DND-41 (cell line): ENCODE measurements at regions not wholly inside any gene's neighbourhood (a gene's known extent, or its start where the extent isn't known, plus 50 kb on each side); places are given as distances from the start of the nearest gene placed in this dataset.

ENCODE experiments used
- ATAC-seq: fragments of 200-7000 bp; cut with Tn5 transposase; 3 replicates; pipeline ENCODE4 v1.9.1; 2021; ENCODE audit warnings: low read depth; ENCODE audit not compliant: insufficient read depth
- DNase-seq: peaks from one replicate; pipeline ENCODE4 v3.0.0-alpha.2; 2020
- H2AFZ ChIP-seq: 2 replicates; pipeline ENCODE4 v1.6.0; 2012; ENCODE audit warnings: low read depth, low read length
- H3K27ac ChIP-seq: 2 replicates; pipeline ENCODE4 v1.5.1; 2012; ENCODE audit warnings: low read length, inconsistent platforms
- H3K27me3 ChIP-seq: fragments of 200-600 bp; sonication (generic); 2 replicates; pipeline ENCODE4 v1.6.0; 2012; ENCODE audit warnings: low read length, mild to moderate bottlenecking, inconsistent platforms; ENCODE audit not compliant: insufficient read depth, poor library complexity
- H3K36me3 ChIP-seq: 2 replicates; pipeline ENCODE4 v1.5.1; 2012; ENCODE audit warnings: low read length, inconsistent platforms; ENCODE audit not compliant: insufficient read depth
- H3K4me1 ChIP-seq: 2 replicates; pipeline ENCODE4 v1.5.1; 2012; ENCODE audit warnings: mild to moderate bottlenecking, low read length; ENCODE audit not compliant: insufficient read depth
- H3K4me2 ChIP-seq: 2 replicates; pipeline ENCODE4 v1.6.0; 2012; ENCODE audit warnings: mild to moderate bottlenecking, moderate library complexity, low read length, inconsistent platforms; ENCODE audit not compliant: insufficient read depth
- H3K4me3 ChIP-seq, 2 experiments: fragments of 200-600 bp in 1 of 2; shearing (Covaris generic) in 1 of 2; 2 replicates each; pipeline ENCODE4 v1.5.1; 2012 to 2016; ENCODE audit warnings: inconsistent platforms in 2 of 2, low read length in 2 of 2, mild to moderate bottlenecking in 2 of 2, low read depth in 1 of 2, moderate library complexity in 1 of 2
- H3K79me2 ChIP-seq: 2 replicates; pipeline ENCODE4 v1.6.0; 2012; ENCODE audit warnings: low read length, inconsistent platforms; ENCODE audit not compliant: insufficient read depth
- H3K9ac ChIP-seq: 2 replicates; pipeline ENCODE4 v1.6.0; 2012; ENCODE audit warnings: low read depth, mild to moderate bottlenecking, inconsistent platforms, low read length, moderate library complexity
- H3K9me3 ChIP-seq: 2 replicates; pipeline ENCODE4 v1.5.1; 2012; ENCODE audit warnings: low read length, moderate library complexity, mild to moderate bottlenecking, inconsistent platforms; ENCODE audit not compliant: insufficient read depth, severe bottlenecking
- H4K20me1 ChIP-seq: 2 replicates; pipeline ENCODE4 v1.6.0; 2012; ENCODE audit warnings: low read length; ENCODE audit not compliant: insufficient read depth
- CTCF ChIP-seq: IDR thresholded peaks from 2 replicates; pipeline ENCODE4 v1.5.1; 2012; ENCODE audit warnings: borderline replicate concordance, low read length, moderate library complexity, mild to moderate bottlenecking; ENCODE audit not compliant: poor library complexity, severe bottlenecking; ENCODE audit errors: extremely low read depth
- EZH2 ChIP-seq: IDR thresholded peaks from 3 replicates; pipeline ENCODE4 v1.6.1; 2012; ENCODE audit warnings: borderline replicate concordance, low read depth, mild to moderate bottlenecking, moderate library complexity, low read length, inconsistent platforms; ENCODE audit not compliant: severe bottlenecking

DNA sequence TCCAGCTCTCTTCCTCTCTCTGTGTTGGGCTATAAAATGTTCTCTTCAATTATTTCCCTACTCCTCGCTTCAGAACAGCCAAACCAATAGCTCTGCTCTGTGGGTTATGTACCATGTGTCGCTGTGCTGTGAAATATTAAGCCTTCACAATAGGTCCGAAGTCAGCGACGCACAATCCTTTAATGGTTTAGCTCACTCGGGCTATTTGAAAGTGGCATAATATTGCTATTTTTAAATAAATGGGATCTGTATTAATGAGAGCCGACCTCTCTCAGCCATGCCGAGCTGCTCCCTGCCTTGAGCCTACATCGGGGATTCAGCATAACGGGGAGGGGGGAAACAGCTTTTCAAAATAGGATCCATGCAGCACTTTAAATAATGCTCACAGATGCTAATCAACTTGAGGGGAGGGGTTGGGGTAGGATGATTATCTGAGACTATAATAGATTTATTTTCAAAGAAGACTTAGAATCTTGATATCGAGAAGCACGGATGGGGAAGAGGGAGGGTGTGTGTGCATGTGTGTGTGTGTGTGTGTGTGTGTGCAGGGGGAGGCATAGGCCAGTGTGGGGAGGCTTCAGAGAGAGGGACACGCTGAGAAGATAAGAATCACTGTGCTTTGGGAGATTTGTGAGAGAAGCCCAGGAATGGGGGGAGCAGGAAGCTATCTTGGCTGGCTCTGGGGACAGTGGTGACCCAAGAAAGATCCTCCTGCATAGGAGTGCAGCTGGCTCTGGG, 271.5 kb downstream of the NXPE2 start:
- DNase-seq (no peak), ATAC-seq (no peak)
- H3K27ac ChIP-seq = no peak overlapping the region

DNA sequence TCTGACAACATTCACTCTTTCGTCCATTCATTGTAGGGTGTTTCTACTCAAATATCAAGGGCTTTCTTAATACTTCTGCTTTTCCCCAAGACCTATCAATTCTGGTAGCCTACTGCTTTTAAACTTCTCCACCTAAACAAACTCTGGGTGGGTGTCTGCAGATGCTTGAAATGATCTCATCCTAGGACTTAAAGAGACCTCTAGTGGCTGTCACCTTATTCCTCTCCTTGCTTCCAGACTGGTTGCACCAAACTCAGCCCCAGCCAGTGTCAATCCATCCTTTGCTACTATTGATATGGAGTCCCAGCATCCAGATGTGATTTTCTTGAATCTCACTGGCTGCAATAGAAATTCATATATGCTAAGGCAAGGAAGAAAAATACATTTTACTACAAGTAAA, 274.7 kb downstream of the NXPE2 start:
- ATAC-seq (no peak), DNase-seq (no peak)
- Histone ChIP-seq H3K4me2 (no peak overlapping the region), H3K27me3 (no peaks in the 10 kb centered on the region), H3K4me3 (no peak overlapping the region), H3K27ac (no peak overlapping the region), H3K9me3 (no peaks in the 10 kb centered on the region), H3K4me1 (no peaks in the 10 kb centered on the region), H3K36me3 (no peaks in the 10 kb centered on the region), H2AFZ (no peak overlapping the region), H4K20me1 (no peaks in the 10 kb centered on the region), H3K9ac (no peak overlapping the region), H3K79me2 (no peaks in the 10 kb centered on the region)
- TF ChIP-seq EZH2 = no peak
- no peak for TF ChIP-seq CTCF

More for the DNA sequence above, 271.5 kb downstream of the NXPE2 start:
- H3K36me3 ChIP-seq = no peaks in the 10 kb centered on the region
- no peaks in the 10 kb centered on the region for H3K27me3 ChIP-seq
- no peaks in the 10 kb centered on the region for H3K4me1 ChIP-seq
- H4K20me1 ChIP-seq = no peaks in the 10 kb centered on the region
- no peak overlapping the region for H3K4me2 ChIP-seq
- H3K4me3 ChIP-seq = no peak overlapping the region
- H3K9ac ChIP-seq = no peak overlapping the region
- H2AFZ ChIP-seq = no peak overlapping the region
- H3K9me3 ChIP-seq = no peaks in the 10 kb centered on the region
- no peak for TF ChIP-seq CTCF
- no peak for TF ChIP-seq EZH2
- H3K79me2 ChIP-seq = no peaks in the 10 kb centered on the region

GRCh38 chr11:114955923-114956322, 277.6 kb downstream of the NXPE2 start:
- DNase-seq = no peak
- no peak overlapping the region for H3K4me2 ChIP-seq
- no peaks in the 10 kb centered on the region for H3K4me1 ChIP-seq
- no peak overlapping the region for H3K9ac ChIP-seq
- no peak overlapping the region for H3K27ac ChIP-seq
- no peaks in the 10 kb centered on the region for H3K36me3 ChIP-seq
- H3K79me2 ChIP-seq = no peaks in the 10 kb centered on the region
- no peaks in the 10 kb centered on the region for H3K27me3 ChIP-seq
- no peak overlapping the region for H2AFZ ChIP-seq
- ATAC-seq = no peak
- no peaks in the 10 kb centered on the region for H4K20me1 ChIP-seq
- no peak for TF ChIP-seq CTCF
- no peak for TF ChIP-seq EZH2
- no peak overlapping the region for H3K4me3 ChIP-seq
- H3K9me3 ChIP-seq = no peaks in the 10 kb centered on the region

- no peak overlapping the region for H3K9ac ChIP-seq
- ATAC-seq = no peak
- no peaks in the 10 kb centered on the region for H3K36me3 ChIP-seq
- no peak overlapping the region for H3K4me3 ChIP-seq
- H3K4me2 ChIP-seq = no peak overlapping the region
- no peak for DNase-seq
- no peaks in the 10 kb centered on the region for H4K20me1 ChIP-seq
- TF ChIP-seq CTCF = no peak
- TF ChIP-seq EZH2 = no peak
- H3K9me3 ChIP-seq = no peaks in the 10 kb centered on the region
- no peak overlapping the region for H2AFZ ChIP-seq
- H3K79me2 ChIP-seq = no peaks in the 10 kb centered on the region
- no peaks in the 10 kb centered on the region for H3K4me1 ChIP-seq
- no peak overlapping the region for H3K27ac ChIP-seq
- no peaks in the 10 kb centered on the region for H3K27me3 ChIP-seq
Measured at GRCh38 chr11:114956566-114956965, 278.2 kb downstream of the NXPE2 start.
